Fibroblast of lung (primary cell): ENCODE measurements at regions not wholly inside any gene's neighbourhood (a gene's known extent, or its start where the extent isn't known, plus 50 kb on each side); places are given as distances from the start of the nearest gene placed in this dataset.

ENCODE experiments used
- DNase-seq, 2 donors: peaks; one replicate each; pipeline versions ENCODE4 v3.0.0 to v3.0.0-alpha.2; 2010; ENCODE audit warnings: low read depth in 2 of 2
- H2AFZ ChIP-seq: 2 replicates; pipeline ENCODE4 v1.5.1; 2012; ENCODE audit warnings: low read length, control low read depth, inconsistent platforms
- H3K27ac ChIP-seq: 2 replicates; pipeline ENCODE4 v1.5.1; 2011; ENCODE audit warnings: low read length, control low read depth; ENCODE audit not compliant: insufficient read depth
- H3K27me3 ChIP-seq: 2 replicates; pipeline ENCODE4 v1.5.1; 2011; ENCODE audit warnings: mild to moderate bottlenecking, low read length; ENCODE audit not compliant: control insufficient read depth, insufficient read depth
- H3K36me3 ChIP-seq: 2 replicates; pipeline ENCODE4 v1.5.1; 2011; ENCODE audit warnings: low read length; ENCODE audit not compliant: control insufficient read depth, insufficient read depth
- H3K4me1 ChIP-seq: 2 replicates; pipeline ENCODE4 v1.5.1; 2011; ENCODE audit warnings: low read length; ENCODE audit not compliant: control insufficient read depth, insufficient read depth; ENCODE audit errors: extremely low read depth
- H3K4me2 ChIP-seq: 2 replicates; pipeline ENCODE4 v1.5.1; 2011; ENCODE audit warnings: low read length, control low read depth; ENCODE audit not compliant: insufficient read depth; ENCODE audit errors: extremely low read depth
- H3K4me3 ChIP-seq, 4 experiments: fragments of 200-600 bp in 1 of 4; sonication (generic) in 1 of 4; replicated peaks in 1 of 4; 2 replicates each; pipeline ENCODE4 v1.5.1; 2011 to 2016; ENCODE audit warnings: low read length in 4 of 4, low read depth in 3 of 4, mild to moderate bottlenecking in 3 of 4, control low read depth in 2 of 4, inconsistent platforms in 1 of 4, mixed read lengths in 1 of 4; ENCODE audit not compliant: insufficient read depth in 1 of 4; ENCODE audit errors: control extremely low read depth in 1 of 4
- H3K79me2 ChIP-seq: 2 replicates; pipeline ENCODE4 v1.5.1; 2012; ENCODE audit warnings: mild to moderate bottlenecking, low read length, inconsistent platforms; ENCODE audit not compliant: control insufficient read depth, insufficient read depth
- H3K9ac ChIP-seq: 2 replicates; pipeline ENCODE4 v1.5.1; 2011; ENCODE audit warnings: mild to moderate bottlenecking, low read length, control low read depth; ENCODE audit not compliant: insufficient read depth
- H3K9me3 ChIP-seq: 2 replicates; pipeline ENCODE4 v1.5.1; 2012; ENCODE audit warnings: low read depth, low read length; ENCODE audit not compliant: control insufficient read depth, insufficient read depth
- H4K20me1 ChIP-seq: 2 replicates; pipeline ENCODE4 v1.5.1; 2011; ENCODE audit warnings: low read length; ENCODE audit not compliant: control insufficient read depth, insufficient read depth; ENCODE audit errors: extremely low read depth
- EZH2 ChIP-seq: IDR thresholded peaks from 2 replicates; pipeline ENCODE4 v1.5.1; 2012; ENCODE audit warnings: low read length, control low read depth, mild to moderate bottlenecking; ENCODE audit errors: missing control alignments
- TF ChIP-seq, protein P1 (sequence below), 2 donors: IDR thresholded peaks in 1 of 2; conservative IDR thresholded peaks in 1 of 2; 1 replicate in 1 of 2; 2 replicates in 1 of 2; pipeline ENCODE4 v1.5.1; 2011 to 2012; ENCODE audit warnings: low read length in 2 of 2, control low read depth in 1 of 2, inconsistent platforms in 1 of 2, low read depth in 1 of 2, mild to moderate bottlenecking in 1 of 2

DNA sequence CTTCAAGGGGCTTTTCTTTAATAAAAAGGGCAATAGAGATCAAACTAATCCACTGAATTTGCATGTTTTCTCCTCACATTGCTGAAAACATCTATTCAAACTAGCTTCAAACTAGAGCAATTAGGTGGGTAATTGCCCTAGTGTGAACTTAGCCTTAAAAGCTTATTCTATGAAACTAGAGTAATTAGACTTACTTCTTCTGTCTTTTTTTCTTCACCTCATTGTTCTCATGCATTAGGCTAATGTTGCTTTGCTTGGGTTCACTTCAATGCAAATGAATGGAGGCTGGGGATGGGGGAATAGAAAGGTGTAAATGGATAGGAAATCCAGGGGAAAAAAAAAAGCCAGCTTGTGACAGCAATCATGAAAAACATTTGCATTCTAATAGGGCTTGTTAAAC, 414.8 kb upstream of the LMO3 start:
- Histone ChIP-seq H3K79me2 (no peaks in the 10 kb centered on the region), H3K36me3 (no peaks in the 10 kb centered on the region), H2AFZ (no peak overlapping the region)

DNA sequence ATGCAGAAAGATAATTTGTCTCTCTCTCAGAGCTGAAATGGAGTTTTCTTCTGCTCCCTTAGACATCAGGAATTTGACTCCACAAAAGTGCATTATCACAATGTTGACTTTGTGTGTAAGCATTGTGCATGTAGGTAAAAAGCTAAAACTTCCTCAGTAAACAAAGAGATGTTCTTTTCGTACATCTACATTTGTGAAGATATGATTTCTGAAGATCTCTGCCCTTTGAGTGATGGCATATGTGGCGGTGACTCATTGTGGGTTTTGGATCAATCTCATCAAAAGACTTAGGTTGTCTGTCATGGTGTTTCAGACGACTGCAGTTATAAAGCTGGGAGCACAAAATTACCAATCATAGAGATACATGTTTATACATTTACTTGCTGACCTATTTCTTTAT, 411.4 kb upstream of the LMO3 start:
- no peak for DNase-seq
- Histone ChIP-seq H2AFZ (no peak overlapping the region), H4K20me1 (no peaks in the 10 kb centered on the region), H3K79me2 (no peaks in the 10 kb centered on the region), H3K4me2 (no peak overlapping the region), H3K4me1 (no peaks in the 10 kb centered on the region), H3K36me3 (no peaks in the 10 kb centered on the region), H3K27ac (no peak overlapping the region), H3K9ac (no peak overlapping the region), H3K4me3 (no peak overlapping the region), H3K27me3 (no peaks in the 10 kb centered on the region), H3K9me3 (no peaks in the 10 kb centered on the region)
- TF ChIP-seq, protein P1, sequence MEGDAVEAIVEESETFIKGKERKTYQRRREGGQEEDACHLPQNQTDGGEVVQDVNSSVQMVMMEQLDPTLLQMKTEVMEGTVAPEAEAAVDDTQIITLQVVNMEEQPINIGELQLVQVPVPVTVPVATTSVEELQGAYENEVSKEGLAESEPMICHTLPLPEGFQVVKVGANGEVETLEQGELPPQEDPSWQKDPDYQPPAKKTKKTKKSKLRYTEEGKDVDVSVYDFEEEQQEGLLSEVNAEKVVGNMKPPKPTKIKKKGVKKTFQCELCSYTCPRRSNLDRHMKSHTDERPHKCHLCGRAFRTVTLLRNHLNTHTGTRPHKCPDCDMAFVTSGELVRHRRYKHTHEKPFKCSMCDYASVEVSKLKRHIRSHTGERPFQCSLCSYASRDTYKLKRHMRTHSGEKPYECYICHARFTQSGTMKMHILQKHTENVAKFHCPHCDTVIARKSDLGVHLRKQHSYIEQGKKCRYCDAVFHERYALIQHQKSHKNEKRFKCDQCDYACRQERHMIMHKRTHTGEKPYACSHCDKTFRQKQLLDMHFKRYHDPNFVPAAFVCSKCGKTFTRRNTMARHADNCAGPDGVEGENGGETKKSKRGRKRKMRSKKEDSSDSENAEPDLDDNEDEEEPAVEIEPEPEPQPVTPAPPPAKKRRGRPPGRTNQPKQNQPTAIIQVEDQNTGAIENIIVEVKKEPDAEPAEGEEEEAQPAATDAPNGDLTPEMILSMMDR (conservative IDR thresholded peaks at IDR 0.05 in 1 of 2, IDR thresholded peaks at IDR 0.05 in 1 of 2; ENCODE audit: low read depth in 1 of 2, low read length in 2 of 2), result no peak
- no peak for TF ChIP-seq EZH2

More for the DNA sequence above, 414.8 kb upstream of the LMO3 start:
- H4K20me1 ChIP-seq, result no peaks in the 10 kb centered on the region
- H3K9me3 ChIP-seq, result no peaks in the 10 kb centered on the region
- H3K4me2 ChIP-seq, result no peak overlapping the region
- H3K27ac ChIP-seq, result no peak overlapping the region
- H3K9ac ChIP-seq, result no peak overlapping the region
- DNase-seq, result no peak
- H3K4me3 ChIP-seq, result no peak overlapping the region
- no peak for TF ChIP-seq EZH2
- TF ChIP-seq, protein P1 (conservative IDR thresholded peaks at IDR 0.05 in 1 of 2, IDR thresholded peaks at IDR 0.05 in 1 of 2; ENCODE audit: low read depth in 1 of 2, low read length in 2 of 2), result no peak
- no peaks in the 10 kb centered on the region for H3K4me1 ChIP-seq
- H3K27me3 ChIP-seq, result no peaks in the 10 kb centered on the region

DNA sequence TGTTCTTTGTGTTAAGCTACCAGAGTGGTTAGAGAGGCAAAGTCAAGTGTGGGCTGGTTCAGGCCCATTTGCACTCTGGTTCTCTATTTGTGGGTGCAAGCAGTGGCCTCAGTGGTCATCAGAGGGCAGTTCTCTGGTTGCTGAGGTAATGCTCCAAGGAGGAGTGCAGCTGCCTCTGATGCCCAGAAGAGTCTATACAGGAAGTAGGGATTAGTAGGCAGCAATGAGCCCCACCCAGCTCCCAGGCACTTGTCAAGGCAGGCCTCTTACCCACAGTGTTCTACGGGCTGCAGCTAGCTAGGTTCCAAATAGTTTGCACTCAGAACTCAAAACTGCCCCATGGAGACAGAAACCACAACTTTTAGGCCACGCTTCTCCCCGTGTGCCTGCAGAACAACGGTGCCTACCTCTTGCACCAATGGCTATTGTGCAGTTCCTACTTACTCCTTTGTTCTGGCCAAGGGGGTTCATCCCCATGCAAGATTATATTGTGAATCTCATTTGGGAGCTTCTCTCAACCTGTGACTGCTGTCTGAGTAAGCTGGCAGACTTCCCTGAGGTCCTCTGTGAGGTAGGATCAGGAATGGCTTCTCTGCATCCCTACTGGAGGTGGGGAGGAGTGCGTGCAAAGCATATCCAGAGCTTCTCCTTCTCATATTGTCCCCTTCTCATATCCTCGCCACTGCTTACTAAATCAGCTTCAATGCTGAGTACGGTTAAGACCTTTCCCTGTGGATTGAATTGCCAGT, 410.3 kb upstream of the LMO3 start:
- Histone ChIP-seq H3K27me3 (no peaks in the 10 kb centered on the region), H3K9me3 (no peaks in the 10 kb centered on the region), H3K79me2 (no peaks in the 10 kb centered on the region), H3K4me1 (no peaks in the 10 kb centered on the region), H2AFZ (no peak overlapping the region), H3K4me2 (no peak overlapping the region), H3K36me3 (no peaks in the 10 kb centered on the region), H4K20me1 (no peaks in the 10 kb centered on the region), H3K4me3 (no peak overlapping the region), H3K27ac (no peak overlapping the region), H3K9ac (no peak overlapping the region)
- no peak for DNase-seq
- TF ChIP-seq EZH2, result no peak
- TF ChIP-seq, protein P1 (conservative IDR thresholded peaks at IDR 0.05 in 1 of 2, IDR thresholded peaks at IDR 0.05 in 1 of 2; ENCODE audit: low read depth in 1 of 2, low read length in 2 of 2), result no peak
